ENCODE measurements at regions not wholly inside any gene's neighbourhood (a gene's known extent, or its start where the extent isn't known, plus 50 kb on each side); places are given as distances from the start of the nearest gene placed in this dataset.

GRCh38 chr1:218967254-218967653 is 206.4 kb upstream of the LYPLAL1 start:
- H4K20me1 ChIP-seq (ENCODE audit: low read depth, low read length), result no peaks in the 10 kb centered on the region
- no peaks in the 10 kb centered on the region for H3K36me3 ChIP-seq (ENCODE audit: low read length)
- no peak overlapping the region for H3K27ac ChIP-seq (ENCODE audit: low read depth, low read length)
- no peak for TF ChIP-seq EZH2phosphoT487 (conservative IDR thresholded peaks at IDR 0.05; ENCODE audit: low read length)
- TF ChIP-seq CTCF (IDR thresholded peaks at IDR 0.05; ENCODE audit: insufficient read depth, low read length, poor library complexity, severe bottlenecking), result no peak
- no peaks in the 10 kb centered on the region for H3K79me2 ChIP-seq (ENCODE audit: insufficient read depth, low read length)
- H3F3A ChIP-seq (ENCODE audit: insufficient read depth), result no peaks in the 10 kb centered on the region
- no peaks in the 10 kb centered on the region for H3K27me3 ChIP-seq (ENCODE audit: low read length)
- no peak overlapping the region for H3K4me2 ChIP-seq (ENCODE audit: low read depth, low read length, poor library complexity, severe bottlenecking)
- no peaks in the 10 kb centered on the region for H3K9me2 ChIP-seq (replicated peaks; ENCODE audit: insufficient read depth, low read length)
- no peak overlapping the region for H3K4me3 ChIP-seq (ENCODE audit: insufficient read depth, low read length, poor library complexity, severe bottlenecking)
- no peaks in the 10 kb centered on the region for H3K9me3 ChIP-seq (ENCODE audit: insufficient read depth, low read length)
- H3K9ac ChIP-seq (ENCODE audit: low read length), result no peak overlapping the region
- no peak overlapping the region for H2AFZ ChIP-seq (ENCODE audit: low read depth, low read length, severe bottlenecking)

- H3K36me3 ChIP-seq (ENCODE audit: low read length), result no peaks in the 10 kb centered on the region
- H3K79me2 ChIP-seq (ENCODE audit: insufficient read depth, low read length), result no peaks in the 10 kb centered on the region
- no peaks in the 10 kb centered on the region for H3K9me2 ChIP-seq (replicated peaks; ENCODE audit: insufficient read depth, low read length)
- no peaks in the 10 kb centered on the region for H4K20me1 ChIP-seq (ENCODE audit: low read depth, low read length)
- H3K27ac ChIP-seq (ENCODE audit: low read depth, low read length), result no peak overlapping the region
- no peak overlapping the region for H2AFZ ChIP-seq (ENCODE audit: low read depth, low read length, severe bottlenecking)
- H3F3A ChIP-seq (ENCODE audit: insufficient read depth), result no peaks in the 10 kb centered on the region
- H3K4me2 ChIP-seq (ENCODE audit: low read depth, low read length, poor library complexity, severe bottlenecking), result no peak overlapping the region
- no peaks in the 10 kb centered on the region for H3K9me3 ChIP-seq (ENCODE audit: insufficient read depth, low read length)
- H3K27me3 ChIP-seq (ENCODE audit: low read length), result no peaks in the 10 kb centered on the region
- TF ChIP-seq CTCF (IDR thresholded peaks at IDR 0.05; ENCODE audit: insufficient read depth, low read length, poor library complexity, severe bottlenecking) (no peak), EZH2phosphoT487 (conservative IDR thresholded peaks at IDR 0.05; ENCODE audit: low read length) (no peak)
- H3K4me3 ChIP-seq (ENCODE audit: insufficient read depth, low read length, poor library complexity, severe bottlenecking), result no peak overlapping the region
- no peak overlapping the region for H3K9ac ChIP-seq (ENCODE audit: low read length)
Observed at GRCh38 chr1:218967836-218968235, 205.8 kb upstream of the LYPLAL1 start.

GRCh38 chr1:218969006-218969405 is 204.7 kb upstream of the LYPLAL1 start:
- Histone ChIP-seq H3K9ac (ENCODE audit: low read length) (no peak overlapping the region), H3K36me3 (ENCODE audit: low read length) (no peaks in the 10 kb centered on the region), H2AFZ (ENCODE audit: low read depth, low read length, severe bottlenecking) (no peak overlapping the region), H4K20me1 (ENCODE audit: low read depth, low read length) (no peaks in the 10 kb centered on the region), H3K79me2 (ENCODE audit: insufficient read depth, low read length) (no peaks in the 10 kb centered on the region), H3K27ac (ENCODE audit: low read depth, low read length) (no peak overlapping the region), H3K9me2 (replicated peaks; ENCODE audit: insufficient read depth, low read length) (no peaks in the 10 kb centered on the region), H3F3A (ENCODE audit: insufficient read depth) (no peaks in the 10 kb centered on the region), H3K27me3 (ENCODE audit: low read length) (no peaks in the 10 kb centered on the region), H3K4me3 (ENCODE audit: insufficient read depth, low read length, poor library complexity, severe bottlenecking) (no peak overlapping the region), H3K9me3 (ENCODE audit: insufficient read depth, low read length) (no peaks in the 10 kb centered on the region), H3K4me2 (ENCODE audit: low read depth, low read length, poor library complexity, severe bottlenecking) (no peak overlapping the region)
- TF ChIP-seq EZH2phosphoT487 (conservative IDR thresholded peaks at IDR 0.05; ENCODE audit: low read length), result no peak

GRCh38 chr1:218970397-218970990 is 203.2 kb upstream of the LYPLAL1 start:
- no peaks in the 10 kb centered on the region for H3K9me2 ChIP-seq (replicated peaks; ENCODE audit: insufficient read depth, low read length)
- H3K9ac ChIP-seq (ENCODE audit: low read length), result no peak overlapping the region
- no peaks in the 10 kb centered on the region for H3K36me3 ChIP-seq (ENCODE audit: low read length)
- TF ChIP-seq EZH2phosphoT487 (conservative IDR thresholded peaks at IDR 0.05; ENCODE audit: low read length) (no peak), CTCF (IDR thresholded peaks at IDR 0.05; ENCODE audit: insufficient read depth, low read length, poor library complexity, severe bottlenecking) (no peak)
- H2AFZ ChIP-seq (ENCODE audit: low read depth, low read length, severe bottlenecking), result no peak overlapping the region
- H3K27ac ChIP-seq (ENCODE audit: low read depth, low read length), result no peak overlapping the region
- no peaks in the 10 kb centered on the region for H3K79me2 ChIP-seq (ENCODE audit: insufficient read depth, low read length)
- H3F3A ChIP-seq (ENCODE audit: insufficient read depth), result no peaks in the 10 kb centered on the region
- no peak overlapping the region for H3K4me3 ChIP-seq (ENCODE audit: insufficient read depth, low read length, poor library complexity, severe bottlenecking)
- no peaks in the 10 kb centered on the region for H3K27me3 ChIP-seq (ENCODE audit: low read length)
- H3K4me2 ChIP-seq (ENCODE audit: low read depth, low read length, poor library complexity, severe bottlenecking), result no peak overlapping the region
- no peaks in the 10 kb centered on the region for H3K9me3 ChIP-seq (ENCODE audit: insufficient read depth, low read length)
- no peaks in the 10 kb centered on the region for H4K20me1 ChIP-seq (ENCODE audit: low read depth, low read length)
